Activated CD4-positive, alpha-beta T cell treated with anti-CD3 and anti-CD28 coated beads, Interleukin-2, amount 50 U/mL, for 48 hours (primary cell): ENCODE measurements at regions not wholly inside any gene's neighbourhood (a gene's known extent, or its start where the extent isn't known, plus 50 kb on each side); places are given as distances from the start of the nearest gene placed in this dataset.
"Not testable (repeated sequence)": the region's sequence is repeated elsewhere in the genome, so short reads cannot be mapped to it uniquely, and the experiment has no call there.

ENCODE experiments used
- DNase-seq, 2 experiments: peaks; one replicate each; pipeline ENCODE4 v3.0.0-alpha.2; 2020

GRCh38 chr6:167737205-167737830 lies 89.4 kb upstream of the AFDN start:
- no peak for DNase-seq

- DNase-seq, result no peak
These were observed 88.3 kb upstream of the AFDN start for GRCh38 chr6:167738386-167738785.

GRCh38 chr6:167739721-167740475 lies 86.8 kb upstream of the AFDN start:
- no peak for DNase-seq

GRCh38 chr6:167742719-167743303 lies 83.9 kb upstream of the AFDN start:
- DNase-seq, result no peak

GRCh38 chr6:167744681-167745669 lies 81.7 kb upstream of the AFDN start:
- no peak for DNase-seq

- no peak for DNase-seq
These were observed 80.9 kb upstream of the AFDN start for GRCh38 chr6:167745670-167746389.

GRCh38 chr6:167746390-167746907 lies 80.3 kb upstream of the AFDN start:
- no peak for DNase-seq

GRCh38 chr6:167746975-167747374 lies 79.7 kb upstream of the AFDN start:
- no peak for DNase-seq

- no peak for DNase-seq
These were observed 79.1 kb upstream of the AFDN start for GRCh38 chr6:167747645-167748044.

GRCh38 chr6:167748046-167748445 lies 78.7 kb upstream of the AFDN start:
- DNase-seq, result no peak

- no peak for DNase-seq
These were observed 78.0 kb upstream of the AFDN start for GRCh38 chr6:167748458-167749379.

- DNase-seq, result no peak
These were observed 75.8 kb upstream of the AFDN start for GRCh38 chr6:167750956-167751358.

- no peak for DNase-seq
These were observed 75.1 kb upstream of the AFDN start for GRCh38 chr6:167751579-167752115.

- not testable (repeated sequence) for DNase-seq
These were observed 73.4 kb upstream of the AFDN start for GRCh38 chr6:167753281-167753680.

- no peak for DNase-seq
These were observed 72.0 kb upstream of the AFDN start for GRCh38 chr6:167754691-167755090.

- no peak for DNase-seq
These were observed 71.2 kb upstream of the AFDN start for GRCh38 chr6:167755461-167755860.

- no peak for DNase-seq
These were observed 70.1 kb upstream of the AFDN start for GRCh38 chr6:167756597-167756996.

- no peak for DNase-seq
These were observed 69.5 kb upstream of the AFDN start for GRCh38 chr6:167757249-167757648.

- no peak for DNase-seq
These were observed 68.9 kb upstream of the AFDN start for GRCh38 chr6:167757821-167758220.

GRCh38 chr6:167758309-167759023 lies 68.2 kb upstream of the AFDN start:
- no peak for DNase-seq
